ENCODE measurements at regions not wholly inside any gene's neighbourhood (a gene's known extent, or its start where the extent isn't known, plus 50 kb on each side); places are given as distances from the start of the nearest gene placed in this dataset.

- TF ChIP-seq BACH2 (CRISPR knock-in tag; IDR thresholded peaks at IDR 0.05; ENCODE audit: borderline replicate concordance) = no peak
- TF ChIP-seq CSDC2 (CRISPR knock-in tag; IDR thresholded peaks at IDR 0.05) = no peak
- TF ChIP-seq ZC3H10 (CRISPR knock-in tag; IDR thresholded peaks at IDR 0.05) = no peak
- no peak for TF ChIP-seq ARNTL (CRISPR knock-in tag; IDR thresholded peaks at IDR 0.05; ENCODE audit: borderline replicate concordance, low read depth)
- no peak for TF ChIP-seq ZFP30 (CRISPR knock-in tag; IDR thresholded peaks at IDR 0.05)
- TF ChIP-seq OSR1 (CRISPR knock-in tag; IDR thresholded peaks at IDR 0.05) = no peak
- no peak for TF ChIP-seq RARB (CRISPR knock-in tag; IDR thresholded peaks at IDR 0.05)
- TF ChIP-seq CREB5 (CRISPR knock-in tag; IDR thresholded peaks at IDR 0.05; ENCODE audit: low read depth) = no peak
- no peak for TF ChIP-seq PATZ1 (CRISPR knock-in tag; IDR thresholded peaks at IDR 0.05; ENCODE audit: borderline replicate concordance)
- TF ChIP-seq GLIS3 (CRISPR knock-in tag; IDR thresholded peaks at IDR 0.05) = no peak
Measured at GRCh38 chr13:109394311-109394988, 391.9 kb downstream of the IRS2 start.
